SK-N-SH treated with all-trans-retinoic acid at 6 μM for 48 hours (cell line): ENCODE measurements at regions not wholly inside any gene's neighbourhood (a gene's known extent, or its start where the extent isn't known, plus 50 kb on each side); places are given as distances from the start of the nearest gene placed in this dataset.

Experiments used
- ATAC-seq: fragments of 200-7000 bp; cut with Tn5 transposase; 3 replicates; pipeline ENCODE4 v1.9.1; 2020; ENCODE audit warnings: mild to moderate bottlenecking, moderate library complexity
- ARNTL ChIP-seq: fragments of 450-650 bp; formaldehyde crosslinking; IDR thresholded peaks from 2 replicates; pipeline ENCODE4 v1.5.0; 2020; ENCODE audit warnings: low read depth, mild to moderate bottlenecking, moderate library complexity, borderline replicate concordance
- BACH2 ChIP-seq: fragments of 250-450 bp; sonication (Bioruptor Pico); IDR thresholded peaks from 2 replicates; pipeline ENCODE4 v1.9.0; 2021; ENCODE audit warnings: mild to moderate bottlenecking, borderline replicate concordance
- CSDC2 ChIP-seq: fragments of 250-450 bp; sonication (Bioruptor Pico); IDR thresholded peaks from 2 replicates; pipeline ENCODE4 v1.5.0; 2020; ENCODE audit warnings: mild to moderate bottlenecking, moderate library complexity
- ISL1 ChIP-seq: fragments of 250-450 bp; sonication (Bioruptor Pico); IDR thresholded peaks from 2 replicates; pipeline ENCODE4 v2.1.2; 2022; ENCODE audit warnings: mild to moderate bottlenecking, moderate library complexity
- OSR1 ChIP-seq: fragments of 250-450 bp; sonication (Bioruptor Pico); IDR thresholded peaks from 2 replicates; pipeline ENCODE4 v1.8.0; 2022; ENCODE audit warnings: moderate library complexity, mild to moderate bottlenecking, inconsistent platforms
- PPARA ChIP-seq: fragments of 250-450 bp; sonication (Bioruptor Pico); IDR thresholded peaks from 2 replicates; pipeline ENCODE4 v1.5.0; 2020; ENCODE audit warnings: mild to moderate bottlenecking, borderline replicate concordance
- RARB ChIP-seq: fragments of 250-450 bp; sonication (Bioruptor Pico); IDR thresholded peaks from 2 replicates; pipeline ENCODE4 v1.8.0; 2021; ENCODE audit warnings: mild to moderate bottlenecking, moderate library complexity
- SNAI2 ChIP-seq: fragments of 250-450 bp; sonication (Bioruptor Pico); IDR thresholded peaks from 2 replicates; pipeline ENCODE4 v1.5.0; 2020; ENCODE audit warnings: mild to moderate bottlenecking, moderate library complexity
- TCF4 ChIP-seq: fragments of 250-450 bp; sonication (Bioruptor Pico); IDR thresholded peaks from 2 replicates; pipeline ENCODE4 v1.8.0; 2021; ENCODE audit warnings: mild to moderate bottlenecking, moderate library complexity, borderline replicate concordance
- TOX ChIP-seq: fragments of 250-450 bp; sonication (Bioruptor Pico); IDR thresholded peaks from 2 replicates; pipeline ENCODE4 v1.8.0; 2021; ENCODE audit warnings: mild to moderate bottlenecking, moderate library complexity, borderline replicate concordance
- ZC3H10 ChIP-seq: fragments of 250-450 bp; sonication (Bioruptor Pico); IDR thresholded peaks from 2 replicates; pipeline ENCODE4 v1.5.1; 2021; ENCODE audit warnings: mild to moderate bottlenecking, moderate library complexity
- ZFP3 ChIP-seq: fragments of 250-450 bp; sonication (Bioruptor Pico); IDR thresholded peaks from 2 replicates; pipeline ENCODE4 v1.5.0; 2020; ENCODE audit warnings: mild to moderate bottlenecking, moderate library complexity
- ZFP30 ChIP-seq: fragments of 450-650 bp; formaldehyde crosslinking; IDR thresholded peaks from 2 replicates; pipeline ENCODE4 v1.5.0; 2022; ENCODE audit warnings: mild to moderate bottlenecking, moderate library complexity
- ZNF565 ChIP-seq: fragments of 450-650 bp; formaldehyde crosslinking; conservative IDR thresholded peaks from 2 replicates; pipeline ENCODE4 v1.5.0; 2020; ENCODE audit warnings: low read depth, mild to moderate bottlenecking, moderate library complexity
- TF ChIP-seq, protein P1 (sequence below): fragments of 250-450 bp; sonication (Bioruptor Pico); IDR thresholded peaks from 2 replicates; pipeline ENCODE4 v1.8.0; 2020; ENCODE audit warnings: mild to moderate bottlenecking, moderate library complexity, borderline replicate concordance
- TF ChIP-seq, protein P2 (sequence below): fragments of 250-450 bp; sonication (Bioruptor Pico); IDR thresholded peaks from 2 replicates; pipeline ENCODE4 v1.5.1; 2021; ENCODE audit warnings: mild to moderate bottlenecking, moderate library complexity
- TF ChIP-seq, protein P3 (sequence below): fragments of 250-450 bp; sonication (Bioruptor Pico); IDR thresholded peaks from 2 replicates; pipeline ENCODE4 v1.5.0; 2020; ENCODE audit warnings: mild to moderate bottlenecking, moderate library complexity
- TF ChIP-seq, protein P4 (sequence below): fragments of 250-450 bp; sonication (Bioruptor Pico); IDR thresholded peaks from 2 replicates; pipeline ENCODE4 v1.5.1; 2020; ENCODE audit warnings: low read depth, mild to moderate bottlenecking, moderate library complexity

DNA sequence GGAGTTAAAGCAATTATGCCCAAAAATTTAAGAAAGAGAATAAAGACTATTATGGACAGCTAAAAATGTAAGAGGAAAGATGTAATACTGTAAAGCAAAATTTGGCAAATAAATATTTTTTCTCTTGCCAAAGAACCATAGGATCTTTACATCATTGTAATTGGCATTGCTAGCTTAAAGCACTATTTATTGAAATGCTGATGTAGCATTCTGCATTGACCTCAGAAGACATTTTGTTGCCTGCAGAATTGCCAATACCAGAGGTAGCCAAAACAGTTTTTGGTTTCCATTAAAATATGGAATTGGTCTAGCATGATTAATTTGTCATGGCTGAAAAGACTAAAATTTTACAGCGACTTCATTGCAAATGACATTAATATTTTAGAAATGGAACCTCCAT is 191.5 kb upstream of the CHODL start (continued):
- TF ChIP-seq, protein P1, sequence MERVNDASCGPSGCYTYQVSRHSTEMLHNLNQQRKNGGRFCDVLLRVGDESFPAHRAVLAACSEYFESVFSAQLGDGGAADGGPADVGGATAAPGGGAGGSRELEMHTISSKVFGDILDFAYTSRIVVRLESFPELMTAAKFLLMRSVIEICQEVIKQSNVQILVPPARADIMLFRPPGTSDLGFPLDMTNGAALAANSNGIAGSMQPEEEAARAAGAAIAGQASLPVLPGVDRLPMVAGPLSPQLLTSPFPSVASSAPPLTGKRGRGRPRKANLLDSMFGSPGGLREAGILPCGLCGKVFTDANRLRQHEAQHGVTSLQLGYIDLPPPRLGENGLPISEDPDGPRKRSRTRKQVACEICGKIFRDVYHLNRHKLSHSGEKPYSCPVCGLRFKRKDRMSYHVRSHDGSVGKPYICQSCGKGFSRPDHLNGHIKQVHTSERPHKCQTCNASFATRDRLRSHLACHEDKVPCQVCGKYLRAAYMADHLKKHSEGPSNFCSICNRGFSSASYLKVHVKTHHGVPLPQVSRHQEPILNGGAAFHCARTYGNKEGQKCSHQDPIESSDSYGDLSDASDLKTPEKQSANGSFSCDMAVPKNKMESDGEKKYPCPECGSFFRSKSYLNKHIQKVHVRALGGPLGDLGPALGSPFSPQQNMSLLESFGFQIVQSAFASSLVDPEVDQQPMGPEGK (CRISPR knock-in tag): no peak
- TF ChIP-seq RARB (CRISPR knock-in tag): no peak
- TF ChIP-seq ARNTL (CRISPR knock-in tag): no peak
- no peak for TF ChIP-seq TCF4 (CRISPR knock-in tag)

DNA sequence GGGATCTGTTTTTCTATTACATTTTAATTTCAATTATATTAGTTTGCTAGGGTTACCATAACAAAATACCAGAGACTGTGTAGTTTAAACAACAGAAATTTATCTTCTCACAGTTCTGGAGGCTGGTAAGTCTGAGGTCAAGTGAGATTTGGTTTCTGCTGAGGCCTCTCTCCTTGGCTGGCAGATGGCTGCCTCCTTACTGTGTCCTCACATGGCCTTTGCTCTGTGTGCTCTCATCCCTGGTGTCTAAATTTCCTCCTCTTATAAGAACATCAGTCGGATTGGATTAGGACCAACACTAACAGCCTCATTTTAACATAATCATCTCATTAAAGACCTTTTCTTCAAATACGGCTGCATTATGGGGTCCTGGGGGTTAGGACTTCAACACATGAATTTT is 195.2 kb upstream of the CHODL start:
- no peak for ATAC-seq
- TF ChIP-seq, protein P2, sequence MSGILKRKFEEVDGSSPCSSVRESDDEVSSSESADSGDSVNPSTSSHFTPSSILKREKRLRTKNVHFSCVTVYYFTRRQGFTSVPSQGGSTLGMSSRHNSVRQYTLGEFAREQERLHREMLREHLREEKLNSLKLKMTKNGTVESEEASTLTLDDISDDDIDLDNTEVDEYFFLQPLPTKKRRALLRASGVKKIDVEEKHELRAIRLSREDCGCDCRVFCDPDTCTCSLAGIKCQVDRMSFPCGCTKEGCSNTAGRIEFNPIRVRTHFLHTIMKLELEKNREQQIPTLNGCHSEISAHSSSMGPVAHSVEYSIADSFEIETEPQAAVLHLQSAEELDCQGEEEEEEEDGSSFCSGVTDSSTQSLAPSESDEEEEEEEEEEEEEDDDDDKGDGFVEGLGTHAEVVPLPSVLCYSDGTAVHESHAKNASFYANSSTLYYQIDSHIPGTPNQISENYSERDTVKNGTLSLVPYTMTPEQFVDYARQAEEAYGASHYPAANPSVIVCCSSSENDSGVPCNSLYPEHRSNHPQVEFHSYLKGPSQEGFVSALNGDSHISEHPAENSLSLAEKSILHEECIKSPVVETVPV (CRISPR knock-in tag): no peak
- no peak for TF ChIP-seq OSR1
- TF ChIP-seq ARNTL (CRISPR knock-in tag): no peak
- TF ChIP-seq, protein P3, sequence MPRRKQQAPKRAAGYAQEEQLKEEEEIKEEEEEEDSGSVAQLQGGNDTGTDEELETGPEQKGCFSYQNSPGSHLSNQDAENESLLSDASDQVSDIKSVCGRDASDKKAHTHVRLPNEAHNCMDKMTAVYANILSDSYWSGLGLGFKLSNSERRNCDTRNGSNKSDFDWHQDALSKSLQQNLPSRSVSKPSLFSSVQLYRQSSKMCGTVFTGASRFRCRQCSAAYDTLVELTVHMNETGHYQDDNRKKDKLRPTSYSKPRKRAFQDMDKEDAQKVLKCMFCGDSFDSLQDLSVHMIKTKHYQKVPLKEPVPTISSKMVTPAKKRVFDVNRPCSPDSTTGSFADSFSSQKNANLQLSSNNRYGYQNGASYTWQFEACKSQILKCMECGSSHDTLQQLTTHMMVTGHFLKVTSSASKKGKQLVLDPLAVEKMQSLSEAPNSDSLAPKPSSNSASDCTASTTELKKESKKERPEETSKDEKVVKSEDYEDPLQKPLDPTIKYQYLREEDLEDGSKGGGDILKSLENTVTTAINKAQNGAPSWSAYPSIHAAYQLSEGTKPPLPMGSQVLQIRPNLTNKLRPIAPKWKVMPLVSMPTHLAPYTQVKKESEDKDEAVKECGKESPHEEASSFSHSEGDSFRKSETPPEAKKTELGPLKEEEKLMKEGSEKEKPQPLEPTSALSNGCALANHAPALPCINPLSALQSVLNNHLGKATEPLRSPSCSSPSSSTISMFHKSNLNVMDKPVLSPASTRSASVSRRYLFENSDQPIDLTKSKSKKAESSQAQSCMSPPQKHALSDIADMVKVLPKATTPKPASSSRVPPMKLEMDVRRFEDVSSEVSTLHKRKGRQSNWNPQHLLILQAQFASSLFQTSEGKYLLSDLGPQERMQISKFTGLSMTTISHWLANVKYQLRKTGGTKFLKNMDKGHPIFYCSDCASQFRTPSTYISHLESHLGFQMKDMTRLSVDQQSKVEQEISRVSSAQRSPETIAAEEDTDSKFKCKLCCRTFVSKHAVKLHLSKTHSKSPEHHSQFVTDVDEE (CRISPR knock-in tag): no peak
- TF ChIP-seq ZNF565 (CRISPR knock-in tag): no peak
- no peak for TF ChIP-seq ZC3H10 (CRISPR knock-in tag)
- TF ChIP-seq TCF4 (CRISPR knock-in tag): no peak
- TF ChIP-seq BACH2 (CRISPR knock-in tag): no peak
- no peak for TF ChIP-seq ZFP30 (CRISPR knock-in tag)
- TF ChIP-seq, protein P1 (CRISPR knock-in tag): no peak
- no peak for TF ChIP-seq ISL1
- TF ChIP-seq CSDC2 (CRISPR knock-in tag): no peak
- no peak for TF ChIP-seq SNAI2
- TF ChIP-seq PPARA (CRISPR knock-in tag): no peak

DNA sequence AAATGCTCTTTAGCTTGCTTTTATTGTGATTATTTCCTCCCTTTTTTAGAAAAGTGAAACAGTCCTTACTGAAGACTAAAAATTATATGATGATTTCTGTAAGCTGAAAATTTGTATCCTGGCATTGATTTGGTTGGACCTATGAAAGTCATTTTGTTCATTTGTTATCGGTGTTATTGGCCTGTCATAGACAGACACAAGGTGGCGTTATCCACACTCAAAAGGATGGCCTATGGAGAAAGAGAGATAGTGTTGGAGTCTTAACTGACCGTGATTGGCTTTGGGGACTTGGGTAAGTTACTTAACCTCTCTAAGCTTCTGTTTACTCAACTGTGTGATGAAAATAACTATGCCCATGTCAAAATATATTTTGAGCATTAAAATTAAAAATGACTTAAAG is 203.6 kb upstream of the CHODL start:
- no peak for ATAC-seq
- TF ChIP-seq, protein P2 (CRISPR knock-in tag): no peak
- TF ChIP-seq TOX (CRISPR knock-in tag): no peak
- TF ChIP-seq, protein P4, sequence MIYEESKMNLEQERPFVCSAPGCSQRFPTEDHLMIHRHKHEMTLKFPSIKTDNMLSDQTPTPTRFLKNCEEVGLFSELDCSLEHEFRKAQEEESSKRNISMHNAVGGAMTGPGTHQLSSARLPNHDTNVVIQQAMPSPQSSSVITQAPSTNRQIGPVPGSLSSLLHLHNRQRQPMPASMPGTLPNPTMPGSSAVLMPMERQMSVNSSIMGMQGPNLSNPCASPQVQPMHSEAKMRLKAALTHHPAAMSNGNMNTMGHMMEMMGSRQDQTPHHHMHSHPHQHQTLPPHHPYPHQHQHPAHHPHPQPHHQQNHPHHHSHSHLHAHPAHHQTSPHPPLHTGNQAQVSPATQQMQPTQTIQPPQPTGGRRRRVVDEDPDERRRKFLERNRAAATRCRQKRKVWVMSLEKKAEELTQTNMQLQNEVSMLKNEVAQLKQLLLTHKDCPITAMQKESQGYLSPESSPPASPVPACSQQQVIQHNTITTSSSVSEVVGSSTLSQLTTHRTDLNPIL: no peak
- TF ChIP-seq RARB (CRISPR knock-in tag): no peak
- no peak for TF ChIP-seq TCF4 (CRISPR knock-in tag)
- TF ChIP-seq ZFP3 (CRISPR knock-in tag): no peak
- TF ChIP-seq PPARA (CRISPR knock-in tag): no peak
- TF ChIP-seq, protein P1 (CRISPR knock-in tag): no peak
- TF ChIP-seq, protein P3 (CRISPR knock-in tag): no peak
- TF ChIP-seq ZNF565 (CRISPR knock-in tag): no peak
- TF ChIP-seq OSR1: no peak
- no peak for TF ChIP-seq ZFP30 (CRISPR knock-in tag)
